ENCODE measurements at regions not wholly inside any gene's neighbourhood (a gene's known extent, or its start where the extent isn't known, plus 50 kb on each side); places are given as distances from the start of the nearest gene placed in this dataset.

- Histone ChIP-seq H3K79me1 (ENCODE audit: low read depth in 1 of 2, low read length in 2 of 2) (no peaks in the 10 kb centered on the region), H3K4ac (ENCODE audit: low read depth, low read length) (no peak overlapping the region), H4K5ac (ENCODE audit: low read depth, low read length) (no peak overlapping the region), H2BK15ac (ENCODE audit: low read depth, low read length) (no peak overlapping the region), H3K9me1 (ENCODE audit: insufficient read depth, low read length) (no peaks in the 10 kb centered on the region), H3K18ac (ENCODE audit: low read depth, low read length) (no peak overlapping the region), H3K9ac (ENCODE audit: low read depth, low read length) (no peak overlapping the region), H3K4me2 (ENCODE audit: low read depth, low read length) (0 out of 2 replicates have a peak overlapping the region, but pooled peaks have one; percentile 21), H4K20me1 (ENCODE audit: insufficient read depth, low read length) (no peaks in the 10 kb centered on the region), H2AK9ac (replicated peaks; ENCODE audit: low read depth, low read length, poor library complexity) (no peak overlapping the region), H4K8ac (ENCODE audit: low read depth in 2 of 2, low read length in 2 of 2) (no peak overlapping the region), H3K9me3 (ENCODE audit: control insufficient read depth, insufficient read depth, low read length) (no peaks in the 10 kb centered on the region), H4K91ac (ENCODE audit: insufficient read depth, low read depth, low read length) (no peak overlapping the region), H3K36me3 (ENCODE audit: control insufficient read depth, insufficient read depth, low read length) (no peaks in the 10 kb centered on the region), H2BK5ac (ENCODE audit: low read depth, low read length, poor library complexity, severe bottlenecking) (no peak overlapping the region), H3K56ac (ENCODE audit: extremely low read depth, insufficient read depth, low read length) (no peak overlapping the region), H2AFZ (replicated peaks; ENCODE audit: low read length, poor library complexity) (no peak overlapping the region), H2AK5ac (ENCODE audit: low read depth, low read length) (no peak overlapping the region), H3K27me3 (ENCODE audit: control insufficient read depth, insufficient read depth, low read length) (no peaks in the 10 kb centered on the region), H3K14ac (replicated peaks; ENCODE audit: low read depth, low read length) (no peak overlapping the region), H2BK120ac (ENCODE audit: low read depth, low read length) (no peak overlapping the region), H3K23ac (ENCODE audit: low read depth, low read length) (no peak overlapping the region), H3K4me1 (ENCODE audit: control insufficient read depth, insufficient read depth, low read length) (no peaks in the 10 kb centered on the region), H2BK20ac (ENCODE audit: low read depth, low read length) (no peak overlapping the region), H3K27ac (ENCODE audit: insufficient read depth, low read length) (no peak overlapping the region), H3K4me3 (ENCODE audit: insufficient read depth, low read depth, low read length) (no peak overlapping the region)
- ATAC-seq (ENCODE audit: low read depth), result no peak; the same call in 1 of the 2 replicates
- BruUV-seq (replicated peaks), result no TSS peak
- ChIA-PET POLR2A (ENCODE audit: unreplicated experiment) (no interaction called here), CTCF (no interaction called here)
- intact Hi-C loops (cut with micrococcal nuclease) (no loop called here), in situ Hi-C loops (cut with MboI; ENCODE audit: low sequenced_read_pairs) (no loop called here), dilution Hi-C loops (cut with HindIII; ENCODE audit: low sequenced_read_pairs, unreplicated experiment) (no loop called here)
- TF ChIP-seq CTCF (conservative IDR thresholded peaks at IDR 0.05; ENCODE audit: low read depth, low read length) (no peak), MAFK (IDR thresholded peaks at IDR 0.05; ENCODE audit: low read depth, low read length) (no peak), SMC3 (IDR thresholded peaks at IDR 0.05; ENCODE audit: low read depth, low read length) (no peak), USF2 (IDR thresholded peaks at IDR 0.05; ENCODE audit: low read depth, low read length) (no peak), BHLHE40 (IDR thresholded peaks at IDR 0.05; ENCODE audit: low read depth, low read length) (no peak), MXI1 (IDR thresholded peaks at IDR 0.05; ENCODE audit: borderline replicate concordance, low read depth, low read length) (no peak), CEBPB (IDR thresholded peaks at IDR 0.05; ENCODE audit: low read depth, low read length) (no peak), RCOR1 (IDR thresholded peaks at IDR 0.05; ENCODE audit: insufficient replicate concordance, low read length) (no peak), MAZ (IDR thresholded peaks at IDR 0.05; ENCODE audit: borderline replicate concordance, low read depth, low read length) (no peak), ELK1 (IDR thresholded peaks at IDR 0.05; ENCODE audit: borderline replicate concordance, low read depth, low read length) (no peak), RAD21 (IDR thresholded peaks at IDR 0.05; ENCODE audit: low read length) (no peak), FOS (IDR thresholded peaks at IDR 0.05; ENCODE audit: low read depth, low read length) (no peak)
- DNase-seq, result no peak
- no CpG with 5 or more reads among the region's 3 CpGs for WGBS, 2 experiments (ENCODE audit: extremely low coverage in 2 of 2, insufficient read length in 1 of 2)
Measured at GRCh38 chr13:94901070-94901469, 188.7 kb upstream of the SOX21 start.
